CD4-positive, alpha-beta T cell treated with Interleukin-21 for 1 hour (primary cell): ENCODE measurements at regions not wholly inside any gene's neighbourhood (a gene's known extent, or its start where the extent isn't known, plus 50 kb on each side); places are given as distances from the start of the nearest gene placed in this dataset.
"Not testable (repeated sequence)": the region's sequence is repeated elsewhere in the genome, so short reads cannot be mapped to it uniquely, and the experiment has no call there.

Source experiments
- DNase-seq: peaks from one replicate; pipeline ENCODE4 v3.0.0-alpha.2; 2020

- no peak for DNase-seq
Observed at GRCh38 chr12:93221841-93222240, 155.9 kb upstream of the NUDT4 start.

GRCh38 chr12:93223440-93224426 lies 154.0 kb upstream of the NUDT4 start:
- DNase-seq: no peak

- DNase-seq: no peak
Observed at GRCh38 chr12:93225094-93225493, 152.6 kb upstream of the NUDT4 start.

- DNase-seq: no peak
Observed at GRCh38 chr12:93226361-93226760, 151.4 kb upstream of the NUDT4 start.

- no peak for DNase-seq
Observed at GRCh38 chr12:93229494-93230325, 148.0 kb upstream of the NUDT4 start.

GRCh38 chr12:93230326-93230720 lies 147.4 kb upstream of the NUDT4 start:
- no peak for DNase-seq

GRCh38 chr12:93231938-93232337 lies 145.8 kb upstream of the NUDT4 start:
- DNase-seq: no peak

GRCh38 chr12:93234641-93235040 lies 143.1 kb upstream of the NUDT4 start:
- no peak for DNase-seq

GRCh38 chr12:93235881-93236280 lies 141.8 kb upstream of the NUDT4 start:
- no peak for DNase-seq

GRCh38 chr12:93237235-93237915 lies 140.3 kb upstream of the NUDT4 start:
- DNase-seq: no peak

- not testable (repeated sequence) for DNase-seq
Observed at GRCh38 chr12:93238512-93239262, 139.0 kb upstream of the NUDT4 start.

GRCh38 chr12:93239789-93240188 lies 137.9 kb upstream of the NUDT4 start:
- DNase-seq: not testable (repeated sequence)

GRCh38 chr12:93242154-93242972 lies 135.4 kb upstream of the NUDT4 start:
- no peak for DNase-seq

GRCh38 chr12:93243382-93243688 lies 134.4 kb upstream of the NUDT4 start:
- DNase-seq: no peak

GRCh38 chr12:93243689-93244513 lies 133.8 kb upstream of the NUDT4 start:
- DNase-seq: peak; percentile 11

- DNase-seq: no peak
Observed at GRCh38 chr12:93244514-93245077, 133.1 kb upstream of the NUDT4 start.

- DNase-seq: peak; percentile 39
Observed at GRCh38 chr12:93245543-93245942, 132.2 kb upstream of the NUDT4 start.

- DNase-seq: no peak
Observed at GRCh38 chr12:93247313-93247991, 130.3 kb upstream of the NUDT4 start.

GRCh38 chr12:93252221-93252620 lies 125.5 kb upstream of the NUDT4 start:
- DNase-seq: no peak

- no peak for DNase-seq
Observed at GRCh38 chr12:93254911-93255310, 122.8 kb upstream of the NUDT4 start.
